ENCODE measurements at regions not wholly inside any gene's neighbourhood (a gene's known extent, or its start where the extent isn't known, plus 50 kb on each side); places are given as distances from the start of the nearest gene placed in this dataset.

DNA sequence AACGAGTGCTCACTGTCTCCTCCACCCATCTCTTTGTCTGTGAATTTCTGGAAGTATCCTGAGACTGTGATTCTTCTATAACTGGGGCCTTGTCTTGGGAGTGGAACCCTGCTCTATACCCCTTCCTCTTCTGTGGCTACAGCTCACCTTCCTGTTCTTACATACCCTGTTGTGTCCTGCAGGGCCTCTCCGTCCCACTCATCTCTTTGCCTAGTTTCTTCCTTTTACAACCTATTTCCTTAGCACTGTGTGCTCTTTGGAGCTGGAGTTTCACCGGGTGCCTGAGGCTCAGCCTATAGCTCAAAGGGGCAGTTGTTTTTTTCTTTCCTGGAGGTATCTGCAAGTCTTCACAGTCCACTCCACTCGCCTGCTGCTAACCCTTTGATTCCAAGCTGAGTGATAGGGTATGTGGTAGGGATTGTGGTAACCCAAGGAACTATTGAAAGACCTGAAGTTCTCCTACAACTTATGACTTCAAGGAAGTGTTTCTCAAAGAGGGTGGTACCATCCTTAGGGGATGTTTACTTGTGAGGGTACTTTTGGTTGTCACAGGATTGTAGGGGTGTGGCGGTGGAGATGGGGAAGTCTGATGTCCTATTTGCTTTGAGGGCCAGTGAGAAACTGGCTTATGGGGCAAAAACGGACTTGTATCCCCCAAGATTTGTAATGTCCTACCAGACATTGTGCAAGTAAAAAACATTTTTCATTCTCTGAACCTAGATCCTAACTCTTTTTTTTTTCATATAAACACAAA, 66.6 kb upstream of the ARL8B start:
- H3K4me1 ChIP-seq (ENCODE audit: low read length): peaks cover 40% of the 10 kb centered on the region
- TF ChIP-seq EZH2phosphoT487 (IDR thresholded peaks at IDR 0.05; ENCODE audit: low read depth): no peak
- TF ChIP-seq, protein P1, sequence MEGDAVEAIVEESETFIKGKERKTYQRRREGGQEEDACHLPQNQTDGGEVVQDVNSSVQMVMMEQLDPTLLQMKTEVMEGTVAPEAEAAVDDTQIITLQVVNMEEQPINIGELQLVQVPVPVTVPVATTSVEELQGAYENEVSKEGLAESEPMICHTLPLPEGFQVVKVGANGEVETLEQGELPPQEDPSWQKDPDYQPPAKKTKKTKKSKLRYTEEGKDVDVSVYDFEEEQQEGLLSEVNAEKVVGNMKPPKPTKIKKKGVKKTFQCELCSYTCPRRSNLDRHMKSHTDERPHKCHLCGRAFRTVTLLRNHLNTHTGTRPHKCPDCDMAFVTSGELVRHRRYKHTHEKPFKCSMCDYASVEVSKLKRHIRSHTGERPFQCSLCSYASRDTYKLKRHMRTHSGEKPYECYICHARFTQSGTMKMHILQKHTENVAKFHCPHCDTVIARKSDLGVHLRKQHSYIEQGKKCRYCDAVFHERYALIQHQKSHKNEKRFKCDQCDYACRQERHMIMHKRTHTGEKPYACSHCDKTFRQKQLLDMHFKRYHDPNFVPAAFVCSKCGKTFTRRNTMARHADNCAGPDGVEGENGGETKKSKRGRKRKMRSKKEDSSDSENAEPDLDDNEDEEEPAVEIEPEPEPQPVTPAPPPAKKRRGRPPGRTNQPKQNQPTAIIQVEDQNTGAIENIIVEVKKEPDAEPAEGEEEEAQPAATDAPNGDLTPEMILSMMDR (IDR thresholded peaks at IDR 0.05; ENCODE audit: low read depth, low read length): no peak
- H3K36me3 ChIP-seq (replicated peaks; ENCODE audit: low read depth, low read length): no peaks in the 10 kb centered on the region
- peaks cover 46% of the 10 kb centered on the region for H3K27me3 ChIP-seq (ENCODE audit: low read depth, low read length)
- no peaks in the 10 kb centered on the region for H4K20me1 ChIP-seq (ENCODE audit: insufficient read depth, low read length)
- H3K27ac ChIP-seq (ENCODE audit: low read length): no peak overlapping the region
- H3K4me2 ChIP-seq (ENCODE audit: low read length): no peak overlapping the region
- H3K9me3 ChIP-seq (ENCODE audit: insufficient read depth, low read length): no peaks in the 10 kb centered on the region
- no peaks in the 10 kb centered on the region for H3K79me2 ChIP-seq (ENCODE audit: low read length)
- H3K9ac ChIP-seq (ENCODE audit: low read length): no peak overlapping the region
- no peak overlapping the region for H2AFZ ChIP-seq (ENCODE audit: low read depth, low read length)
- H3K4me3 ChIP-seq (ENCODE audit: low read length): no peak overlapping the region

DNA sequence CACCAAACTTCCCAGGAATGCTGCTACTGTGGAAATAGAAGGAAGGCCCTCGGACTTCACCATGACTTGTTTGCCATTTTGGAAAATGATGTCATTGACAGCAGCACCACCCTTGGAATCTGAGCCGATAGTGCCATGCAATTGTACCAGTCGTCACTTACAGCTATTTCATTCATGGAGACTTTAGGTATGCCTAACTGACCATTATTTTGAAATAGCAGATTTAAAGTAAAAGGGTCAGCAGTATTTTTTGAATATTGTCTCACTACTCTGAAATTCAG, 66.0 kb upstream of the ARL8B start:
- Histone ChIP-seq H3K79me2 (ENCODE audit: low read length) (no peaks in the 10 kb centered on the region), H3K4me2 (ENCODE audit: low read length) (no peak overlapping the region), H3K27me3 (ENCODE audit: low read depth, low read length) (peaks cover 51% of the 10 kb centered on the region), H2AFZ (ENCODE audit: low read depth, low read length) (no peak overlapping the region), H3K4me1 (ENCODE audit: low read length) (peaks cover 40% of the 10 kb centered on the region), H3K9me3 (ENCODE audit: insufficient read depth, low read length) (no peaks in the 10 kb centered on the region), H3K9ac (ENCODE audit: low read length) (no peak overlapping the region), H4K20me1 (ENCODE audit: insufficient read depth, low read length) (no peaks in the 10 kb centered on the region), H3K36me3 (replicated peaks; ENCODE audit: low read depth, low read length) (no peaks in the 10 kb centered on the region), H3K4me3 (ENCODE audit: low read length) (no peak overlapping the region), H3K27ac (ENCODE audit: low read length) (no peak overlapping the region)
- TF ChIP-seq, protein P1 (IDR thresholded peaks at IDR 0.05; ENCODE audit: low read depth, low read length): no peak

DNA sequence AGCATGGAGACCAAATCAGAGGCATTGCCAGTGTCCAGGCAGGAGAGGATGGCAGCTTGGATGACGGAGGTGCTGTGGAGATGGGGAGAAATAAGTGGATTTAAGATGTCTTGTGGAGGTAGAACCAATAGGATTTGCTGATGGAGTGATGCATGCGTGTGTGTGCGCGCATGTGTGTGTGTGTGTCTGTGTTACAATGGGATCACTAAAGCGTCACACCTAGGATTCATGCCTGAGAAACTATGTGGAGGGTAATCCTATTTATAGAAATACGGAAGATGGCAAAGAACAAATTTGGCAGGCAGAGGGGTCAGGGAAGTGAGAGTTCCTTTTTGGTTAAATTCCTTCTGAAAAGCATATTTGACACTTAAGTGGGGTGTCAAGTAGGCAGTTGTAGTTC, 64.8 kb upstream of the ARL8B start:
- Histone ChIP-seq H2AFZ (ENCODE audit: low read depth, low read length) (no peak overlapping the region), H3K36me3 (replicated peaks; ENCODE audit: low read depth, low read length) (no peaks in the 10 kb centered on the region), H4K20me1 (ENCODE audit: insufficient read depth, low read length) (no peaks in the 10 kb centered on the region), H3K4me3 (ENCODE audit: low read length) (peak overlapping the region; percentile 47), H3K9ac (ENCODE audit: low read length) (0 out of 2 replicates have a peak overlapping the region, but pooled peaks have one; percentile 1), H3K4me1 (ENCODE audit: low read length) (peaks cover 30% of the 10 kb centered on the region), H3K4me2 (ENCODE audit: low read length) (peak overlapping the region; percentile 83), H3K27ac (ENCODE audit: low read length) (no peak overlapping the region), H3K27me3 (ENCODE audit: low read depth, low read length) (peaks cover 62% of the 10 kb centered on the region), H3K9me3 (ENCODE audit: insufficient read depth, low read length) (no peaks in the 10 kb centered on the region), H3K79me2 (ENCODE audit: low read length) (no peaks in the 10 kb centered on the region)
- TF ChIP-seq EZH2phosphoT487 (IDR thresholded peaks at IDR 0.05; ENCODE audit: low read depth): no peak
- TF ChIP-seq, protein P1 (IDR thresholded peaks at IDR 0.05; ENCODE audit: low read depth, low read length): no peak

DNA sequence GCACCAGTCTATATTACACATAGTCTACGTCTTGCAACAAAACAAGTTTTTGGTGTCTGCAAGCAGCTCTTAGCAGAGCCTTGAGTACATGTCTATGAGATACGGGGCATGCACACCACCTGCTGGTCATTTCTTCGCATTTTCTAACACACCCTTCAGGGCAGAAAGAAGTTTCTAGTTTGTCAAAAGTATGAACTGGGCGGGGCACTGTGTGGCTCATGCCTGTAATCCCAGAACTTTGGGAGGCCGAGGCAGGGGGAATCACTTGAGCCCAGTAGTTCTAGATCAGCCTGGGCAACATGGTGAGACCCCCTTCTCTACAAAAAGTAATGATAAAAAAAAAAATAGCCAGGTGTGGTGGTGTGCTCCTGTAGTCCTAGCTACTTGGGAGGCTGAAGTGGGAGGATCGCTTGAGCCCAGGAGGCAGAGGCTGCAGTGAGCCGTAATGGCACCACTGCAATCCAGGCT, 64.2 kb upstream of the ARL8B start:
- Histone ChIP-seq H3K79me2 (ENCODE audit: low read length) (no peaks in the 10 kb centered on the region), H2AFZ (ENCODE audit: low read depth, low read length) (no peak overlapping the region), H3K4me2 (ENCODE audit: low read length) (peak overlapping the region; percentile 83), H3K9me3 (ENCODE audit: insufficient read depth, low read length) (no peaks in the 10 kb centered on the region), H3K4me3 (ENCODE audit: low read length) (peak overlapping the region; percentile 47), H4K20me1 (ENCODE audit: insufficient read depth, low read length) (no peaks in the 10 kb centered on the region), H3K36me3 (replicated peaks; ENCODE audit: low read depth, low read length) (no peaks in the 10 kb centered on the region), H3K4me1 (ENCODE audit: low read length) (peaks cover 30% of the 10 kb centered on the region), H3K9ac (ENCODE audit: low read length) (no peak overlapping the region), H3K27ac (ENCODE audit: low read length) (no peak overlapping the region), H3K27me3 (ENCODE audit: low read depth, low read length) (peaks cover 62% of the 10 kb centered on the region)
- TF ChIP-seq, protein P1 (IDR thresholded peaks at IDR 0.05; ENCODE audit: low read depth, low read length): peak; percentile 84
- no peak for TF ChIP-seq EZH2phosphoT487 (IDR thresholded peaks at IDR 0.05; ENCODE audit: low read depth)

All from OCI-LY3 (cell line).